ENCODE measurements at regions not wholly inside any gene's neighbourhood (a gene's known extent, or its start where the extent isn't known, plus 50 kb on each side); places are given as distances from the start of the nearest gene placed in this dataset.

DNA sequence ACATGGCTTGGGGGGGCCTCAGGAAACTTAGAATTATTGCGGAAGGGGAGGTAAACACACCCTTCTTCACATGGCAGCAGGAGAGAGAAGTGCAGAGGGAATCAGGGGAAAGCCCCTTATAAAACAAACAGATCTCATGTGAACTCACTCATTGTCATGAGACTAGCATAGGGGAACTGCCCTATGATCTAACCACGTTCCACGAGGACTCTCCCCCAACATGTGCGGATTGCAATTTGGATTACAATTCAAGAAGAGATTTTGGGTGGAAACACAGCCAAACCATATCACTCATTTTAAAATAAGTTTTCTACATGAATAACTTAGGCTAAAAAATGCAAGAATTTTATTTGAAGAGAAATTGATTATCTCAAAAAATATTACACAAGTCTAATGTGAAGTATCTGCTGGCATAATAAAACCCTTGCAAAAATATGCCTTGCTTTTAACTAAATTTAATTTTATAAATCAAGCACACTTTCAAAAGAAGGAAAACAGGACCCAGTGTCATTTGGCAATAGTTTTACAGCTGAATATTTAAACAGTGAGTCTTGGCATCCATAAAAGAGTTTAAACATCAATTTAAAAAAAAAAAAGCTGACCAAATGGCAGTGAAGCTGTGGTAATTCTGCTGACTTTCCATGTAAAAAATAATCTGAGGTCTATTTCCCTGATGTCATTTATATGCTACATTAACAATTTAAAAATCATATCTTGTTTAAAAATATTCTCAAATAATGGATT lies 1057.2 kb downstream of the NAALADL2 start:
- DNase-seq: no peak

GRCh38 chr3:175914785-175915184 lies 1055.7 kb downstream of the NAALADL2 start:
- DNase-seq: no peak

DNA sequence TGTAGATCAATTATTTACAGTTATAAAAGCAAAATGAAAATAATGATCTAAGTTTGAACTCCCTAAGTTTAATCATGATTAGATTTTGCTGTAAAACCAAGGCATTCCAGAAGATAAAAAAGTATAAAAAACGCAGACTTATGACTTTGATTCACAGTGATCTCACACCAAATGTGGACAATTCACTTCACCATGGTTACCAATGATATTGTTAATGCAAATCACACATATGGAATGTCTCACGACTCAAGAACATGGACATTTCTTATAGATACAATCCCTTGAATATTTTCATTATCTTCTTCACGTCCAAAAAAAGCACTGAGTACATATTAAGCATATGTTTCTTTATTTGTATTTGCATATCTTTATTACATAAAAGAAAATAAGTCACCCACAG lies 1054.2 kb downstream of the NAALADL2 start:
- DNase-seq: no peak

- DNase-seq: no peak
Observed at GRCh38 chr3:175911937-175912336, 1052.8 kb downstream of the NAALADL2 start.

- no peak for DNase-seq
Observed at GRCh38 chr3:175902226-175902625, 1043.1 kb downstream of the NAALADL2 start.

GRCh38 chr3:175898194-175898593 lies 1039.1 kb downstream of the NAALADL2 start:
- DNase-seq: no peak

GRCh38 chr3:175896655-175897054 lies 1037.5 kb downstream of the NAALADL2 start:
- no peak for DNase-seq

DNA sequence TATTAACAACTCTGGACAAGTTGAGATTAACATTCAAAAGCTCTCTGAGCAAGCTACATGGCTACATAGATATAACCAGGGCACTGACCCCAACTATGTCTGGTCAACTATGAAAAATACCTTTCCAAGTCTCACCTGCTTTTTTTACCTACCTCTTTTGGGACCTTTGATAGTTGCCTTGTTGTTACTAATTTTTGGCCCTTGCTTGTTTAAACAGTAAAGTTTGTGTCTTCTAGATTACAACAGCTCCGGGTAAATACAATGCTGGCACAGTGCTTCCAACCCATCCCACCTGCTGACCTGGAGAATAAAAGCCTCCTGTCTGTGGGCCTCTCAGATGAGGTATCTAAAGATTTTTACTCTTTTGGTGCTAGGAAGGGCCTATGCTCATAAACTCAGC lies 1036.6 kb downstream of the NAALADL2 start:
- no peak for DNase-seq

DNA sequence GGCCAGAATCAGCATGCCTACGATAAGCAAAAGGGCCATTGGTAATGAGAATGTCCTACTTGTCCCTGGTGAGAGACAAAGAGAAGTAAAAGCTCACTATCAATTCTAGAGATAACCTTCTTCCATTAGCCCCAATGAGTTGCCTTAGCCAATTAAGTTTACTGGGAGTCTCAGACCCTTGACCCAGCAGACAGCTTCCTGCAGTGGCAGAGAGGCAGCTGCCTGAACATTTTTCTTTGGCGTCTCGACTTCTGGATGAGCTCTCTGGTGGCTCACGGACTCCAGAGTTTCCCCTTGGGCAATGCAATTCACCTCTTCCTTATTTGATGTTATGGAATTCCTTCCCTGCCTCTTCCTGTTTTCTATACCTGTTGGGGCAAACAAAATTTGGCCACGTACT lies 1034.4 kb downstream of the NAALADL2 start:
- DNase-seq: no peak

DNA sequence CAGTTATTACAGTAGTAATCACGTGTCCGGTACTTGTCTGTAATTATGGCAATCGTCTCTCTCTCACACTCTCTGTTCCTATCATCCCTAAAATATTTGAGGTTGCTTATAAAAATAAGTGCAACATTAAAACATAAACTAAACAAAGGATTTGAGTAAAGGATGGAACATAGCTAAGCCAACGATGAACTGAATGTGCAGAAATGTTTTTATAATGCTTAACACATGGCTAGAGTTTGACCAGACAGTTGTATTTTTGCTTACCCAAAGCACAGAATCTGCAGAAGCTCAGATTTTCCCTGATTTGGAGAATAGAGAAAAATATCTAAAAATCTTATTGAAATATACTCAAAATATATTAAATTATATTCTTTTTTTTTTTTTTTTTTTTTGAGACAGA lies 1030.9 kb downstream of the NAALADL2 start:
- no peak for DNase-seq

GRCh38 chr3:175885231-175885766 lies 1026.2 kb downstream of the NAALADL2 start:
- no peak for DNase-seq

DNA sequence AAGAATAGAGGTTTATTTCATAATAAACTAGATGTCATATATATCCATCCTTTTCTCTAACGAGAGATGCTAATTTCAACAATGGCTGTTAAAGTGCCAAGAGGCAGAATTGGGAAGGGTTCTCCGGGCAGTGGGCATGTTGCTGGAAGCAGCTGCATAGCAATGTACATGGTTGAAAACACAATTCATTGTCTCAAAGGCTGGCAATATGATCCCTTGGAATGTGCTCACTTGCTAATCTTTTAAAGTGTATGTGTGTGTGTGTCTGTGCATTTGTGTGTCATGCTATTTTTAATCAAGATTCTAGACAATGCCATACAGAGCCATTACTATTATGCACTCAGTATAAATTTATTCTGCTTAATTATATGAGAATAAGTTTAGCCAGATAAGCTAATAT lies 1020.3 kb downstream of the NAALADL2 start:
- no peak for DNase-seq

- DNase-seq: no peak
Observed at GRCh38 chr3:175869404-175869803, 1010.3 kb downstream of the NAALADL2 start.

DNA sequence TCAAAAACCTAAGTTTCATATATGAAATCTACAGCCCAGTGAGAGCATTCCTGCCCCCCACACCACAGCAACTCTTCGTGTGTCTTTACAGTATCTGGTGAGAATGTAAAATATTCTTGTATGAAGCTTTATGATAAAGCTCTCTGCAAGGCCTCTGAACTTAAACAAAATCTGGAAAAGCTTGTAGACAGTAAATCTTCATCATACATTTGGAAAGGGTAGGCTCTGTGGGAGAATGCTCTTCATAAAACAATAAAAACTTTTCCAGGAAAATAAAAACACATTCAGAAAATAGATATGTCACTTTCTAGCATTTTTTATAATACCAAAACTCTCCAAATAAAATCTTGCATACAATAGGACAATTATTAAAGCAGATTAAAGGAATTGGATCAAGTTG lies 1009.5 kb downstream of the NAALADL2 start:
- no peak for DNase-seq

GRCh38 chr3:175865724-175866123 lies 1006.6 kb downstream of the NAALADL2 start:
- no peak for DNase-seq

GRCh38 chr3:175861916-175862315 lies 1002.8 kb downstream of the NAALADL2 start:
- DNase-seq: no peak
